HepG2 (cell line): ENCODE measurements at regions not wholly inside any gene's neighbourhood (a gene's known extent, or its start where the extent isn't known, plus 50 kb on each side); places are given as distances from the start of the nearest gene placed in this dataset.

Experiments
- ATAC-seq: fragments of 200-7000 bp; cut with Tn5 transposase; 3 replicates; pipeline ENCODE4 v1.9.1; 2020; ENCODE audit warnings: mild to moderate bottlenecking, moderate library complexity
- BruUV-seq: library from RNA; stranded (reverse); fragments of 400-500 nt; replicated peaks from 2 replicates; lab custom pipeline; 2021; lab: Mats Ljungman, UMichigan
- CTCF ChIA-PET: fragments of 300-600 bp; formaldehyde crosslinking; extraction: SDS; loops from one replicate; lab custom pipeline; 2021; ENCODE audit warnings: low total read pairs, inconsistent platforms, low intra/inter-chr PET ratio; lab: Yijun Ruan, JAX
- POLR2A ChIA-PET: fragments of 350-600 bp; sonication (Branson Sonifier 250); formaldehyde crosslinking; loops from one replicate; lab custom pipeline; 2020; ENCODE audit warnings: antibody characterized with exemption, inconsistent platforms; lab: Yijun Ruan, JAX
- DNase-seq: peaks from one replicate; pipeline ENCODE4 v3.0.0-alpha.2; 2015; ENCODE audit warnings: low spot score
- FAIRE-seq: peaks from 3 replicates; lab custom pipeline; 2011; peaks lifted over from hg19 to GRCh38; lab: Jason Lieb, UNC
- H2AFZ ChIP-seq: one replicate; pipeline ENCODE4 v1.6.1; 2011; ENCODE audit warnings: low read length, inconsistent platforms
- H3K27ac ChIP-seq: fragments of 300-600 bp; 3 replicates; pipeline ENCODE4 v1.8.0; 2011; ENCODE audit warnings: mixed run types, mild to moderate bottlenecking, mixed read lengths, low read length, inconsistent platforms; ENCODE audit not compliant: insufficient read depth; ENCODE audit errors: extremely low read length
- H3K27me3 ChIP-seq, 2 experiments: fragments of 200-600 bp in 1 of 2; 2 replicates in 1 of 2; 3 replicates in 1 of 2; pipeline versions ENCODE4 v1.6.0 to v1.8.0; 2011; ENCODE audit warnings: low read length in 2 of 2, mild to moderate bottlenecking in 2 of 2, moderate library complexity in 2 of 2, inconsistent platforms in 1 of 2; ENCODE audit not compliant: insufficient read depth in 2 of 2, control insufficient read depth in 1 of 2
- H3K36me3 ChIP-seq, 2 experiments: fragments of 200-600 bp in 1 of 2; replicated peaks in 1 of 2; 2 replicates in 1 of 2; 3 replicates in 1 of 2; pipeline versions ENCODE4 v1.5.1 to v1.8.0; 2011; ENCODE audit warnings: low read length in 2 of 2, inconsistent platforms in 1 of 2; ENCODE audit not compliant: insufficient read depth in 2 of 2, control insufficient read depth in 1 of 2
- H3K4me1 ChIP-seq: 2 replicates; pipeline ENCODE4 v1.5.1; 2012; ENCODE audit warnings: low read length, inconsistent platforms; ENCODE audit not compliant: insufficient read depth
- H3K4me2 ChIP-seq: 2 replicates; pipeline ENCODE4 v1.6.0; 2011; ENCODE audit warnings: low read depth, low read length, inconsistent platforms
- H3K4me3 ChIP-seq, 3 experiments: fragments of 200-600 bp in 1 of 3; sonication (generic), shearing (Covaris generic) in 1 of 3; replicated peaks in 1 of 3; 2 replicates each; pipeline ENCODE4 v1.5.1; 2011 to 2016; ENCODE audit warnings: low read length in 3 of 3, inconsistent platforms in 2 of 3, low read depth in 2 of 3, mild to moderate bottlenecking in 2 of 3, control low read depth in 1 of 3, mixed read lengths in 1 of 3; ENCODE audit not compliant: insufficient read depth in 1 of 3
- H3K79me2 ChIP-seq: one replicate; pipeline ENCODE4 v1.6.1; 2011; ENCODE audit warnings: low read length, inconsistent platforms; ENCODE audit not compliant: insufficient read depth
- H3K9ac ChIP-seq: 2 replicates; pipeline ENCODE4 v1.6.0; 2011; ENCODE audit warnings: mild to moderate bottlenecking, low read depth, low read length, inconsistent platforms; ENCODE audit not compliant: insufficient read depth
- H3K9me3 ChIP-seq: 2 replicates; pipeline ENCODE4 v1.5.1; 2012; ENCODE audit warnings: mild to moderate bottlenecking, low read length
- H4K20me1 ChIP-seq: 2 replicates; pipeline ENCODE4 v1.6.0; 2011; ENCODE audit warnings: inconsistent platforms, mild to moderate bottlenecking, low read length, moderate library complexity; ENCODE audit not compliant: insufficient read depth
- CCDC6 ChIP-seq: sonication (generic); formaldehyde crosslinking; IDR thresholded peaks from 2 replicates; pipeline ENCODE4 v1.8.1; 2022; ENCODE audit warnings: mild to moderate bottlenecking, missing genetic modification reagents, moderate library complexity
- DRAP1 ChIP-seq: IDR thresholded peaks from 2 replicates; pipeline ENCODE4 v1.6.1; 2016; ENCODE audit warnings: missing genetic modification reagents, missing compliant biosample characterization
- HOXA3 ChIP-seq: sonication (generic); formaldehyde crosslinking; IDR thresholded peaks from 2 replicates; pipeline ENCODE4 v1.5.0; 2020; ENCODE audit warnings: missing genetic modification reagents
- HOXA9 ChIP-seq: sonication (generic); formaldehyde crosslinking; IDR thresholded peaks from 2 replicates; pipeline ENCODE4 v1.8.1; 2022; ENCODE audit warnings: missing genetic modification reagents, mild to moderate bottlenecking, moderate library complexity, borderline replicate concordance
- MIER2 ChIP-seq: IDR thresholded peaks from 2 replicates; pipeline ENCODE4 v1.6.1; 2016; ENCODE audit warnings: missing biosample characterization, missing genetic modification reagents
- PHB2 ChIP-seq: fragments of 450-650 bp; IDR thresholded peaks from 2 replicates; pipeline ENCODE4 v1.6.1; 2018; ENCODE audit not compliant: partially characterized antibody
- POLR2AphosphoS5 ChIP-seq: IDR thresholded peaks from 2 replicates; pipeline ENCODE4 v1.6.1; 2012; ENCODE audit warnings: low read depth, low read length
- REST ChIP-seq, 2 experiments: IDR thresholded peaks; 2 replicates each; pipeline ENCODE4 v1.6.1; 2011 to 2012; ENCODE audit warnings: low read length in 2 of 2, borderline replicate concordance in 1 of 2, low read depth in 1 of 2, mild to moderate bottlenecking in 1 of 2, moderate library complexity in 1 of 2
- TAF15 ChIP-seq: fragments of 200-400 bp; formaldehyde crosslinking; IDR thresholded peaks from one replicate; pipeline ENCODE4 v1.6.1; 2018; ENCODE audit warnings: mild to moderate bottlenecking, low read depth, low read length; ENCODE audit not compliant: poor library complexity, severe bottlenecking
- ZFYVE20 ChIP-seq: sonication (generic); formaldehyde crosslinking; IDR thresholded peaks from 2 replicates; pipeline ENCODE4 v1.8.0; 2023; ENCODE audit warnings: low read depth, mild to moderate bottlenecking, moderate library complexity, missing genetic modification reagents, borderline replicate concordance
- ZNF275 ChIP-seq: sonication (generic); formaldehyde crosslinking; IDR thresholded peaks from 2 replicates; pipeline ENCODE4 v1.8.0; 2022; ENCODE audit warnings: missing genetic modification reagents, mild to moderate bottlenecking, inconsistent platforms, borderline replicate concordance
- WGBS: methylation state at CpG from one replicate; pipeline ENCODE4 v1.1.6; 2017; ENCODE audit warnings: low lambda C conversion rate; 5-methylcytosine and 5-hydroxymethylcytosine counted together
- in situ Hi-C: cut with HindIII; loops from 2 replicates; pipeline ENCODE4 v1.10.0; 2017; ENCODE audit warnings: low pct_unique_long_range_greater_than_20kb; ENCODE audit not compliant: extremely low pct_ligation_motif_present
- intact Hi-C: fragments of 100-400 bp; cut with micrococcal nuclease; formaldehyde crosslinking; loops from one replicate; pipeline ENCODE4 v1.10.0; 2022; ENCODE audit not compliant: unreplicated experiment
- TF ChIP-seq, protein P1 (sequence below): sonication (generic); formaldehyde crosslinking; IDR thresholded peaks from 2 replicates; pipeline ENCODE4 v1.5.0; 2020; ENCODE audit warnings: missing genetic modification reagents

GRCh38 chrX:6821730-6822129 lies 286.8 kb upstream of the VCX3A start (continued):
- no peak for TF ChIP-seq CCDC6 (CRISPR knock-in tag)
- no peak for TF ChIP-seq HOXA3 (CRISPR knock-in tag)
- TF ChIP-seq ZFYVE20 (CRISPR knock-in tag): no peak
- TF ChIP-seq DRAP1: no peak
- TF ChIP-seq PHB2: no peak
- no peak for TF ChIP-seq POLR2AphosphoS5
- no peak for TF ChIP-seq HOXA9 (CRISPR knock-in tag)
- TF ChIP-seq TAF15: no peak

- FAIRE-seq (no peak), DNase-seq (no peak), ATAC-seq (no peak)
- H3K27me3 ChIP-seq: no peaks in the 10 kb centered on the region
- no peaks in the 10 kb centered on the region for H3K4me1 ChIP-seq
- ChIA-PET CTCF (no interaction called here), POLR2A (no interaction called here)
- H3K4me2 ChIP-seq: no peak overlapping the region
- no peak overlapping the region for H3K27ac ChIP-seq
- H3K9me3 ChIP-seq: no peaks in the 10 kb centered on the region
- no peak overlapping the region for H2AFZ ChIP-seq
- H3K9ac ChIP-seq: no peak overlapping the region
- 7% methylated on average over 5 of the region's 8 CpGs for WGBS
- intact Hi-C loops (no loop called here), in situ Hi-C loops (no loop called here)
- H4K20me1 ChIP-seq: no peaks in the 10 kb centered on the region
- H3K36me3 ChIP-seq: no peaks in the 10 kb centered on the region
- no peak overlapping the region for H3K4me3 ChIP-seq
- no peak for TF ChIP-seq ZNF275
- peak; percentile 73 for TF ChIP-seq MIER2 (CRISPR knock-in tag)
- TF ChIP-seq, protein P1, sequence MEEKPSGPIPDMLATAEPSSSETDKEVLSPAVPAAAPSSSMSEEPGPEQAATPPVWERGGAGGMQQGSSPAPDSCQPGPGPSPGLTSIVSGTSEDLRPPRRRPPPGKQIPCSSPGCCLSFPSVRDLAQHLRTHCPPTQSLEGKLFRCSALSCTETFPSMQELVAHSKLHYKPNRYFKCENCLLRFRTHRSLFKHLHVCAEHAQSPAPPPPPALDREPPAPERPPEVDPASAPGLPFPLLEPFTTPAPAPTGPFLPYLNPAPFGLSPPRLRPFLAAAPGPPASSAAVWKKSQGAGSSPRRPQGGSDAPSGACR (CRISPR knock-in tag): no peak
- peak; percentile 35 to 89 for TF ChIP-seq REST (IDR thresholded peaks at IDR 0.05; ENCODE audit: borderline replicate concordance in 1 of 2, low read depth in 1 of 2, low read length in 2 of 2)
- BruUV-seq: no TSS peak
- no peaks in the 10 kb centered on the region for H3K79me2 ChIP-seq
Observed at GRCh38 chrX:6813836-6814370, 279.0 kb upstream of the VCX3A start.
